OCI-LY1 (cell line): ENCODE measurements at regions not wholly inside any gene's neighbourhood (a gene's known extent, or its start where the extent isn't known, plus 50 kb on each side); places are given as distances from the start of the nearest gene placed in this dataset.

Experiments
- H2AFZ ChIP-seq: fragments of 200-600 bp; sonication (generic), shearing (Covaris generic); 2 replicates; pipeline ENCODE4 v1.6.0; 2014; ENCODE audit warnings: antibody characterized with exemption, mild to moderate bottlenecking, low read length
- H3F3A ChIP-seq: fragments of 200-600 bp; sonication (generic), shearing (Covaris generic); 2 replicates; pipeline ENCODE4 v1.6.0; 2014; ENCODE audit warnings: mild to moderate bottlenecking, antibody characterized with exemption, low read length, moderate library complexity; ENCODE audit not compliant: insufficient read depth
- H3K27ac ChIP-seq: fragments of 200-600 bp; sonication (generic); 2 replicates; pipeline ENCODE4 v1.5.1; 2014; ENCODE audit warnings: low read length, mixed run types, mild to moderate bottlenecking, low read depth; ENCODE audit not compliant: poor library complexity, severe bottlenecking
- H3K27me3 ChIP-seq: fragments of 200-600 bp; sonication (generic); 2 replicates; pipeline ENCODE4 v1.6.0; 2014; ENCODE audit warnings: antibody characterized with exemption, mild to moderate bottlenecking, low read length, moderate library complexity; ENCODE audit not compliant: insufficient read depth
- H3K36me3 ChIP-seq: fragments of 200-600 bp; sonication (generic); 2 replicates; pipeline ENCODE4 v1.6.1; 2014; ENCODE audit warnings: mild to moderate bottlenecking, antibody characterized with exemption, low read length, moderate library complexity, mixed read lengths; ENCODE audit not compliant: insufficient read depth
- H3K4me1 ChIP-seq: fragments of 200-600 bp; sonication (generic); 2 replicates; pipeline ENCODE4 v1.5.1; 2014; ENCODE audit warnings: mild to moderate bottlenecking, low read length, moderate library complexity; ENCODE audit not compliant: insufficient read depth, severe bottlenecking
- H3K4me2 ChIP-seq: fragments of 200-600 bp; sonication (generic), shearing (Covaris generic); 2 replicates; pipeline ENCODE4 v1.6.1; 2014; ENCODE audit warnings: low read length
- H3K4me3 ChIP-seq: fragments of 200-600 bp; sonication (generic); 2 replicates; pipeline ENCODE4 v1.5.1; 2014; ENCODE audit warnings: low read length, low read depth, mild to moderate bottlenecking, mixed read lengths; ENCODE audit not compliant: poor library complexity, severe bottlenecking
- H3K79me2 ChIP-seq: fragments of 200-600 bp; shearing (Covaris generic); 2 replicates; pipeline ENCODE4 v1.6.1; 2016; ENCODE audit warnings: mixed run types, low read length, mixed read lengths; ENCODE audit not compliant: insufficient read depth
- H3K9ac ChIP-seq: fragments of 200-600 bp; sonication (generic), shearing (Covaris generic); 2 replicates; pipeline ENCODE4 v1.6.1; 2014; ENCODE audit warnings: mild to moderate bottlenecking, low read length, mixed read lengths
- H3K9me2 ChIP-seq: fragments of 200-600 bp; sonication (generic), shearing (Covaris generic); 2 replicates; pipeline ENCODE4 v1.6.1; 2014; ENCODE audit warnings: low read depth, mild to moderate bottlenecking, low read length, mixed read lengths
- H3K9me3 ChIP-seq: fragments of 200-600 bp; shearing (Covaris generic); 2 replicates; pipeline ENCODE4 v1.6.1; 2014; ENCODE audit warnings: low read length, mixed read lengths
- H4K20me1 ChIP-seq: fragments of 200-600 bp; sonication (generic), shearing (Covaris generic); 2 replicates; pipeline ENCODE4 v1.6.0; 2016; ENCODE audit warnings: mild to moderate bottlenecking, low read length; ENCODE audit not compliant: insufficient read depth
- CTCF ChIP-seq: fragments of 200-600 bp; sonication (generic), shearing (Covaris generic); IDR thresholded peaks from 2 replicates; pipeline ENCODE4 v1.5.1; 2017; ENCODE audit warnings: mild to moderate bottlenecking, antibody characterized with exemption, low read length, moderate library complexity, mixed read lengths
- EZH2 ChIP-seq: fragments of 200-600 bp; sonication (generic), shearing (Covaris generic); IDR thresholded peaks from 2 replicates; pipeline ENCODE4 v1.8.0; 2017; ENCODE audit warnings: borderline replicate concordance, mixed run types, mild to moderate bottlenecking, antibody characterized with exemption, low read length, moderate library complexity, mixed read lengths

- Histone ChIP-seq H3K9ac (no peak overlapping the region), H3K9me3 (no peaks in the 10 kb centered on the region), H3F3A (no peaks in the 10 kb centered on the region), H3K36me3 (no peaks in the 10 kb centered on the region), H3K79me2 (no peaks in the 10 kb centered on the region), H3K27ac (no peak overlapping the region), H2AFZ (no peak overlapping the region), H3K4me3 (no peak overlapping the region), H3K9me2 (no peaks in the 10 kb centered on the region), H3K27me3 (no peaks in the 10 kb centered on the region), H3K4me1 (no peaks in the 10 kb centered on the region), H4K20me1 (no peaks in the 10 kb centered on the region), H3K4me2 (no peak overlapping the region)
- TF ChIP-seq CTCF (no peak), EZH2 (no peak)
Observed at GRCh38 chr3:116837483-116837882, 127.9 kb downstream of the TUSC7 start.

GRCh38 chr3:116841003-116841735 lies 131.6 kb downstream of the TUSC7 start:
- TF ChIP-seq EZH2 (no peak), CTCF (no peak)
- no peak overlapping the region for H3K9ac ChIP-seq

GRCh38 chr3:116842254-116842957 lies 132.8 kb downstream of the TUSC7 start:
- no peak overlapping the region for H3K27ac ChIP-seq
- H3K4me1 ChIP-seq = no peaks in the 10 kb centered on the region

More at GRCh38 chr3:116841003-116841735, 131.6 kb downstream of the TUSC7 start:
- no peaks in the 10 kb centered on the region for H3K27me3 ChIP-seq
- no peaks in the 10 kb centered on the region for H3K79me2 ChIP-seq
- H3K4me3 ChIP-seq = no peak overlapping the region
- H3K4me1 ChIP-seq = no peaks in the 10 kb centered on the region
- H3K36me3 ChIP-seq = no peaks in the 10 kb centered on the region
- H3K9me3 ChIP-seq = no peaks in the 10 kb centered on the region
- no peaks in the 10 kb centered on the region for H3K9me2 ChIP-seq
- H3F3A ChIP-seq = no peaks in the 10 kb centered on the region
- H2AFZ ChIP-seq = no peak overlapping the region
- H3K27ac ChIP-seq = no peak overlapping the region
- H3K4me2 ChIP-seq = no peak overlapping the region
- no peaks in the 10 kb centered on the region for H4K20me1 ChIP-seq

More at GRCh38 chr3:116842254-116842957, 132.8 kb downstream of the TUSC7 start:
- Histone ChIP-seq H4K20me1 (no peaks in the 10 kb centered on the region), H3K79me2 (no peaks in the 10 kb centered on the region), H3K36me3 (no peaks in the 10 kb centered on the region), H3K9ac (no peak overlapping the region), H3K4me3 (no peak overlapping the region), H3K27me3 (no peaks in the 10 kb centered on the region), H3F3A (no peaks in the 10 kb centered on the region), H2AFZ (no peak overlapping the region), H3K4me2 (no peak overlapping the region), H3K9me3 (no peaks in the 10 kb centered on the region), H3K9me2 (no peaks in the 10 kb centered on the region)
- no peak for TF ChIP-seq EZH2
- TF ChIP-seq CTCF = no peak
